Caco-2 (cell line): ENCODE measurements at regions not wholly inside any gene's neighbourhood (a gene's known extent, or its start where the extent isn't known, plus 50 kb on each side); places are given as distances from the start of the nearest gene placed in this dataset.
"Not testable (repeated sequence)": the region's sequence is repeated elsewhere in the genome, so short reads cannot be mapped to it uniquely, and the experiment has no call there.

Experiments
- BruUV-seq: library from RNA; stranded (reverse); fragments of 400-500 nt; replicated peaks from 2 replicates; lab custom pipeline; 2021; lab: Mats Ljungman, UMichigan
- CTCF ChIA-PET: fragments of 300-600 bp; sonication (Branson Sonifier 250); formaldehyde crosslinking; loops from one replicate; lab custom pipeline; 2022; ENCODE audit warnings: antibody characterized with exemption; lab: Charles Lee
- POLR2A ChIA-PET: fragments of 300-600 bp; sonication (Branson Sonifier 250); formaldehyde crosslinking; loops from one replicate; lab custom pipeline; 2022; ENCODE audit warnings: antibody characterized with exemption; lab: Charles Lee
- DNase-seq, 2 experiments: peaks; one replicate each; pipeline versions ENCODE4 v3.0.0 to v3.0.0-alpha.2; 2020 to 2022
- H3K27me3 ChIP-seq: replicated peaks from 2 replicates; pipeline ENCODE4 v1.6.0; 2011; ENCODE audit warnings: low read length; ENCODE audit not compliant: control insufficient read depth, insufficient read depth
- H3K36me3 ChIP-seq: 2 replicates; pipeline ENCODE4 v1.5.1; 2011; ENCODE audit warnings: low read length; ENCODE audit not compliant: control insufficient read depth, insufficient read depth
- H3K4me1 ChIP-seq: fragments of 250-450 bp; sonication (Bioruptor Pico); 2 replicates; pipeline ENCODE4 v1.5.1; 2020; ENCODE audit warnings: mild to moderate bottlenecking
- H3K4me3 ChIP-seq: 2 replicates; pipeline ENCODE4 v1.5.1; 2011; ENCODE audit warnings: low read depth, mild to moderate bottlenecking, control low read depth, low read length
- H3K9me3 ChIP-seq: fragments of 250-450 bp; sonication (Bioruptor Pico); 2 replicates; pipeline ENCODE4 v1.5.1; 2020; ENCODE audit warnings: mild to moderate bottlenecking, moderate library complexity
- H3K27ac Mint-ChIP-seq: one replicate; pipeline ENCODE4 v1.8.0; 2022; ENCODE audit warnings: mixed read lengths; ENCODE audit not compliant: unreplicated experiment
- H3K27me3 Mint-ChIP-seq: one replicate; pipeline ENCODE4 v1.8.0; 2022; ENCODE audit warnings: mixed read lengths; ENCODE audit not compliant: insufficient read depth, unreplicated experiment
- H3K36me3 Mint-ChIP-seq: one replicate; pipeline ENCODE4 v1.8.0; 2022; ENCODE audit warnings: mild to moderate bottlenecking, mixed read lengths; ENCODE audit not compliant: insufficient read depth, unreplicated experiment
- H3K4me1 Mint-ChIP-seq: one replicate; pipeline ENCODE4 v1.8.0; 2022; ENCODE audit warnings: low read depth, mixed read lengths; ENCODE audit not compliant: unreplicated experiment
- H3K4me3 Mint-ChIP-seq: one replicate; pipeline ENCODE4 v1.8.0; 2022; ENCODE audit warnings: mild to moderate bottlenecking, moderate library complexity, mixed read lengths; ENCODE audit not compliant: unreplicated experiment
- H3K9me3 Mint-ChIP-seq: one replicate; pipeline ENCODE4 v1.8.0; 2022; ENCODE audit warnings: mixed read lengths; ENCODE audit not compliant: unreplicated experiment
- intact Hi-C: fragments of 100-400 bp; cut with micrococcal nuclease; formaldehyde crosslinking; loops from one replicate; pipeline ENCODE4 v1.10.0; 2022; ENCODE audit not compliant: unreplicated experiment
- TF ChIP-seq, protein P1 (sequence below), 2 experiments: fragments of 200-600 bp in 1 of 2; IDR thresholded peaks; 1 replicate in 1 of 2; 2 replicates in 1 of 2; pipeline versions ENCODE4 v1.5.1 to v1.8.0; 2011 to 2022; ENCODE audit warnings: antibody characterized with exemption in 1 of 2, control low read depth in 1 of 2, inconsistent platforms in 1 of 2, low read depth in 1 of 2, low read length in 1 of 2, mild to moderate bottlenecking in 1 of 2, moderate library complexity in 1 of 2; ENCODE audit not compliant: insufficient read depth in 1 of 2, severe bottlenecking in 1 of 2, unreplicated experiment in 1 of 2

DNA sequence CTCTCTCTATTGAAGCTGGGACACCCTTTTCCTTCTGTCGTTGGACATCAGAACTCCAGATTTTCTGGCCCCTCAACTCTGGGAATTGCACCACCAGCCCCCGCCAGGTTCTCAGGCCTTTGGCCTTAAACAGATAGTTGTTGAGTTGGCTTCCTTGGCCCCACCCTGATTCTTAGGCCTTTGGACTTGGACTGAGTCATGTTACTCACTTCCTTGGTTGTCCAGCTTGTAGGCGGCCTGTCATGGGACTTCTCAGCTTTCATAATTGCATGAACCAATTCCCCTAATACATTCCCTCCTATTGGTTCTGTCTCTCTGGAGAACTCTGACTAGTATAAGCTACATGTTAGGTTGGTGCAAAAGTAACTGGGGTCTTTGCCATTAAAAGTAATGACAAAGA, 195.7 kb downstream of the GPAT3 start:
- intact Hi-C loops: no loop called here
- Histone ChIP-seq H3K36me3 (no peaks in the 10 kb centered on the region), H3K4me3 (no peak overlapping the region), H3K27me3 (no peaks in the 10 kb centered on the region), H3K9me3 (no peaks in the 10 kb centered on the region), H3K4me1 (no peaks in the 10 kb centered on the region)
- BruUV-seq: no TSS peak
- CTCF ChIA-PET: no interaction called here
- TF ChIP-seq, protein P1, sequence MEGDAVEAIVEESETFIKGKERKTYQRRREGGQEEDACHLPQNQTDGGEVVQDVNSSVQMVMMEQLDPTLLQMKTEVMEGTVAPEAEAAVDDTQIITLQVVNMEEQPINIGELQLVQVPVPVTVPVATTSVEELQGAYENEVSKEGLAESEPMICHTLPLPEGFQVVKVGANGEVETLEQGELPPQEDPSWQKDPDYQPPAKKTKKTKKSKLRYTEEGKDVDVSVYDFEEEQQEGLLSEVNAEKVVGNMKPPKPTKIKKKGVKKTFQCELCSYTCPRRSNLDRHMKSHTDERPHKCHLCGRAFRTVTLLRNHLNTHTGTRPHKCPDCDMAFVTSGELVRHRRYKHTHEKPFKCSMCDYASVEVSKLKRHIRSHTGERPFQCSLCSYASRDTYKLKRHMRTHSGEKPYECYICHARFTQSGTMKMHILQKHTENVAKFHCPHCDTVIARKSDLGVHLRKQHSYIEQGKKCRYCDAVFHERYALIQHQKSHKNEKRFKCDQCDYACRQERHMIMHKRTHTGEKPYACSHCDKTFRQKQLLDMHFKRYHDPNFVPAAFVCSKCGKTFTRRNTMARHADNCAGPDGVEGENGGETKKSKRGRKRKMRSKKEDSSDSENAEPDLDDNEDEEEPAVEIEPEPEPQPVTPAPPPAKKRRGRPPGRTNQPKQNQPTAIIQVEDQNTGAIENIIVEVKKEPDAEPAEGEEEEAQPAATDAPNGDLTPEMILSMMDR (IDR thresholded peaks at IDR 0.05; ENCODE audit: insufficient read depth in 1 of 2, low read depth in 1 of 2, low read length in 1 of 2, severe bottlenecking in 1 of 2, unreplicated experiment in 1 of 2): no peak
- no peaks in the 10 kb centered on the region for H3K9me3 Mint-ChIP-seq
- H3K27me3 Mint-ChIP-seq: peaks cover 7% of the 10 kb centered on the region
- no peak overlapping the region for H3K27ac Mint-ChIP-seq
- H3K4me3 Mint-ChIP-seq: no peak overlapping the region
- H3K4me1 Mint-ChIP-seq: no peaks in the 10 kb centered on the region
- no peak for DNase-seq
- no peaks in the 10 kb centered on the region for H3K36me3 Mint-ChIP-seq
- POLR2A ChIA-PET: no interaction called here

DNA sequence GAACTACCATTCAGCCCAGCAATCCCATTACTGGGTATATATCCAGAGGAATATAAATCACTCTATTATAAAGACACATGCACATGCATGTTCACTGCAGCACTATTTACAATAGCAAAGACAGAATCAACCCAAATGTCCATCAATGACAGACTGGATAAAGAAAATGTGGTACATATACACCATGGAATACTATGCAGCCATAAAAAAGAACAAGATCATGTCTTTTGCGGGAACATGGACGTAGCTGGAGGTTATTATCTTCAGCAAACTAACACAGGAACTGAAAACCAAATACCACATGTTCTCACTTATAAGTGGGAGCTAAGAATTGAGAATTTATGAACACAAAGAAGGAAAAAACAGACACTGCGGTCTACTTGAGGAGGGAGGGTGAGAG, 195.1 kb downstream of the GPAT3 start:
- CTCF ChIA-PET, H3K9me3 Mint-ChIP-seq, H3K27me3 Mint-ChIP-seq, H3K36me3 Mint-ChIP-seq, H3K27me3 ChIP-seq, H3K4me3 ChIP-seq, BruUV-seq, DNase-seq, H3K4me1 Mint-ChIP-seq, H3K36me3 ChIP-seq, H3K9me3 ChIP-seq, POLR2A ChIA-PET, H3K4me3 Mint-ChIP-seq, H3K27ac Mint-ChIP-seq, H3K4me1 ChIP-seq, intact Hi-C loops: not testable (repeated sequence)

DNA sequence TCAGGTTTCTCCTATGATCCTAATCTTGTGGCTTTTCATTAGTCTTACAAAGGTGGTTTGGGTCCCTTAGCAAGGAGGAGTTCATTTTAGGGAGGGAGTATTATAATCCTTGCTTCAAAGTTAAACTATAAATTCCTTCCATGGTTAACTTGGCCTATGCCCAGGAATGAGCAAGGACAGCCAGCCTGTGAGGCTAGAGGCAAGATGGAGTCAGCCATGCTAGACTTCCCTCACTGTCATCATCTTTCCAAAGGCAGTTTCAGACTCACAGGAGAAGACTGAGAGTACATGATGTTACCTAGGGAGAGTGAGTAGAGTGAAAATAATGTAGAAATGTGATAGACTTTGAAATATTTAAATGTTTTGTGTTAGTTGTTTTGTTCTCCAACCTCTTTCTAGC, 192.3 kb downstream of the GPAT3 start:
- no peak for DNase-seq
- Mint-ChIP-seq H3K9me3 (no peaks in the 10 kb centered on the region), H3K4me3 (no peak overlapping the region), H3K27ac (no peak overlapping the region), H3K27me3 (peaks cover 8% of the 10 kb centered on the region), H3K4me1 (no peaks in the 10 kb centered on the region), H3K36me3 (no peaks in the 10 kb centered on the region)
- CTCF ChIA-PET: no interaction called here
- POLR2A ChIA-PET: no interaction called here
- H3K4me3 ChIP-seq: no peak overlapping the region
- intact Hi-C loops: no loop called here
- no peaks in the 10 kb centered on the region for H3K4me1 ChIP-seq
- no peaks in the 10 kb centered on the region for H3K9me3 ChIP-seq
- H3K36me3 ChIP-seq: no peaks in the 10 kb centered on the region
- no TSS peak for BruUV-seq
- no peaks in the 10 kb centered on the region; the same call in 1 of the 2 replicates for H3K27me3 ChIP-seq
- TF ChIP-seq, protein P1 (IDR thresholded peaks at IDR 0.05; ENCODE audit: insufficient read depth in 1 of 2, low read depth in 1 of 2, low read length in 1 of 2, severe bottlenecking in 1 of 2, unreplicated experiment in 1 of 2): no peak
